ENCODE measurements at regions not wholly inside any gene's neighbourhood (a gene's known extent, or its start where the extent isn't known, plus 50 kb on each side); places are given as distances from the start of the nearest gene placed in this dataset.

GRCh38 chr5:44663991-44664710, 144.6 kb upstream of the MRPS30 start:
- H3K4me3 ChIP-seq (ENCODE audit: low read length), result no peak overlapping the region
- no peak for DNase-seq (ENCODE audit: low read depth, low spot score)

GRCh38 chr5:44661851-44662250, 146.9 kb upstream of the MRPS30 start:
- no peak overlapping the region for H3K4me3 ChIP-seq (ENCODE audit: low read length)
- DNase-seq (ENCODE audit: low read depth, low spot score), result no peak

- DNase-seq (ENCODE audit: low read depth, low spot score), result no peak
- H3K4me3 ChIP-seq (ENCODE audit: low read length), result no peak overlapping the region
Observed at GRCh38 chr5:44660251-44660650, 148.5 kb upstream of the MRPS30 start.

GRCh38 chr5:44659334-44659733, 149.4 kb upstream of the MRPS30 start:
- DNase-seq (ENCODE audit: low read depth, low spot score), result no peak
- no peak overlapping the region for H3K4me3 ChIP-seq (ENCODE audit: low read length)

GRCh38 chr5:44652674-44653073, 156.1 kb upstream of the MRPS30 start:
- H3K4me3 ChIP-seq (ENCODE audit: low read length), result no peak overlapping the region
- no peak for DNase-seq (ENCODE audit: low read depth, low spot score)

GRCh38 chr5:44646016-44646415, 162.7 kb upstream of the MRPS30 start:
- no peak for DNase-seq (ENCODE audit: low read depth, low spot score)

GRCh38 chr5:44645502-44645901, 163.2 kb upstream of the MRPS30 start:
- H3K4me3 ChIP-seq (ENCODE audit: low read length), result no peak overlapping the region
- no peak for DNase-seq (ENCODE audit: low read depth, low spot score)

More at GRCh38 chr5:44646016-44646415, 162.7 kb upstream of the MRPS30 start:
- no peak overlapping the region for H3K4me3 ChIP-seq (ENCODE audit: low read length)

- no peak overlapping the region for H3K4me3 ChIP-seq (ENCODE audit: low read length)
- no peak for DNase-seq (ENCODE audit: low read depth, low spot score)
Observed at GRCh38 chr5:44644628-44645027, 164.1 kb upstream of the MRPS30 start.

GRCh38 chr5:44641820-44642219, 166.9 kb upstream of the MRPS30 start:
- H3K4me3 ChIP-seq (ENCODE audit: low read length), result no peak overlapping the region
- DNase-seq (ENCODE audit: low read depth, low spot score), result no peak

GRCh38 chr5:44640945-44641456, 167.7 kb upstream of the MRPS30 start:
- H3K4me3 ChIP-seq (ENCODE audit: low read length), result no peak overlapping the region
- no peak for DNase-seq (ENCODE audit: low read depth, low spot score)

- no peak for DNase-seq (ENCODE audit: low read depth, low spot score)
- H3K4me3 ChIP-seq (ENCODE audit: low read length), result no peak overlapping the region
Observed at GRCh38 chr5:44637916-44638869, 170.6 kb upstream of the MRPS30 start.

GRCh38 chr5:44632344-44632743, 176.4 kb upstream of the MRPS30 start:
- no peak for DNase-seq (ENCODE audit: low read depth, low spot score)
- no peak overlapping the region for H3K4me3 ChIP-seq (ENCODE audit: low read length)

- no peak for DNase-seq (ENCODE audit: low read depth, low spot score)
- H3K4me3 ChIP-seq (ENCODE audit: low read length), result no peak overlapping the region
Observed at GRCh38 chr5:44626846-44627245, 181.9 kb upstream of the MRPS30 start.

- no peak for DNase-seq (ENCODE audit: low read depth, low spot score)
- H3K4me3 ChIP-seq (ENCODE audit: low read length), result no peak overlapping the region
Observed at GRCh38 chr5:44622331-44622730, 186.4 kb upstream of the MRPS30 start.

- no peak for DNase-seq (ENCODE audit: low read depth, low spot score)
- no peak overlapping the region for H3K4me3 ChIP-seq (ENCODE audit: low read length)
Observed at GRCh38 chr5:44619875-44620610, 188.7 kb upstream of the MRPS30 start.

GRCh38 chr5:44614845-44615244, 193.9 kb upstream of the MRPS30 start:
- H3K4me3 ChIP-seq (ENCODE audit: low read length), result no peak overlapping the region
- no peak for DNase-seq (ENCODE audit: low read depth, low spot score)

GRCh38 chr5:44613936-44614335, 194.8 kb upstream of the MRPS30 start:
- no peak overlapping the region for H3K4me3 ChIP-seq (ENCODE audit: low read length)
- no peak for DNase-seq (ENCODE audit: low read depth, low spot score)

- no peak for DNase-seq (ENCODE audit: low read depth, low spot score)
- H3K4me3 ChIP-seq (ENCODE audit: low read length), result no peak overlapping the region
Observed at GRCh38 chr5:44605926-44606325, 202.8 kb upstream of the MRPS30 start.

GRCh38 chr5:44603496-44604272, 205.1 kb upstream of the MRPS30 start:
- H3K4me3 ChIP-seq (ENCODE audit: low read length), result no peak overlapping the region
- DNase-seq (ENCODE audit: low read depth, low spot score), result peak; percentile 12
